GM12872 (cell line): ENCODE measurements at regions not wholly inside any gene's neighbourhood (a gene's known extent, or its start where the extent isn't known, plus 50 kb on each side); places are given as distances from the start of the nearest gene placed in this dataset.

Experiments used
- TF ChIP-seq, protein P1 (sequence below): IDR thresholded peaks from 3 replicates; pipeline ENCODE4 v1.5.1; 2011; ENCODE audit warnings: low read depth, mild to moderate bottlenecking, low read length, moderate library complexity; ENCODE audit not compliant: insufficient read depth

DNA sequence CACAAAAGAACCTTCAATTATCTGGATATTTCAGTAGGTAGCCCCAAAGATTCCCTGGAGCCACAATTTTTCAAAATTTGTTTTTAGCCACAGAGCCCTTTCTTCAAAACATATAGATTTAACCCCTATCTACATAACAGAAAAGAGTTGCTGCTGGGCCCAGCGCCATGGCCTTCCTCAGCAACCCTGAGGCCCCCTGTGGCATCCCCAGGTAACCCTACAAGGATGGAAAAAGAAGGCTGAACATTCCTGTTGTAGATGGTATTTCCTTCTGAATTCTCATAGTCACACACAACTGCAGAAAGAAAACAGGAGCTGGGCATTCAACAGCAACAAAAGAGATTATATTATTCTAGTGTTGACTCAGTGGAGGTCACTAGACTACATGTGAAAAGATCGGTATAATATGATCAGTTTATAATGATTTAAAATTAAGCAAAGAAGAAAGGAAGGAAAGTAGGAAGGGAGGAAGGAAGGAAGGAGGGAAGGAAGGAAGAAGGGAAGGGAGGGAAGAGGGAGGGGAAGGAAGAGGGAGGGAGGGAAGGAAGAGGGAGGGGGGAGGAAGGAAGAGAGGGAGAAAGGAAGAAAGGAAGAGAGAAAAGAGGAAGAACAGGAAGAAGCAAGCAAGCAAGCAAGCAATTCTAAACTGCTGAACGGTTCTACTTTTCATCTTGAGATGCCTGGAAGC lies 342.5 kb upstream of the NR2F2 start:
- TF ChIP-seq, protein P1, sequence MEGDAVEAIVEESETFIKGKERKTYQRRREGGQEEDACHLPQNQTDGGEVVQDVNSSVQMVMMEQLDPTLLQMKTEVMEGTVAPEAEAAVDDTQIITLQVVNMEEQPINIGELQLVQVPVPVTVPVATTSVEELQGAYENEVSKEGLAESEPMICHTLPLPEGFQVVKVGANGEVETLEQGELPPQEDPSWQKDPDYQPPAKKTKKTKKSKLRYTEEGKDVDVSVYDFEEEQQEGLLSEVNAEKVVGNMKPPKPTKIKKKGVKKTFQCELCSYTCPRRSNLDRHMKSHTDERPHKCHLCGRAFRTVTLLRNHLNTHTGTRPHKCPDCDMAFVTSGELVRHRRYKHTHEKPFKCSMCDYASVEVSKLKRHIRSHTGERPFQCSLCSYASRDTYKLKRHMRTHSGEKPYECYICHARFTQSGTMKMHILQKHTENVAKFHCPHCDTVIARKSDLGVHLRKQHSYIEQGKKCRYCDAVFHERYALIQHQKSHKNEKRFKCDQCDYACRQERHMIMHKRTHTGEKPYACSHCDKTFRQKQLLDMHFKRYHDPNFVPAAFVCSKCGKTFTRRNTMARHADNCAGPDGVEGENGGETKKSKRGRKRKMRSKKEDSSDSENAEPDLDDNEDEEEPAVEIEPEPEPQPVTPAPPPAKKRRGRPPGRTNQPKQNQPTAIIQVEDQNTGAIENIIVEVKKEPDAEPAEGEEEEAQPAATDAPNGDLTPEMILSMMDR: no peak

- TF ChIP-seq, protein P1: no peak
These were observed 342.0 kb upstream of the NR2F2 start for GRCh38 chr15:95988574-95988887.

GRCh38 chr15:95989392-95989791 lies 341.1 kb upstream of the NR2F2 start:
- TF ChIP-seq, protein P1: no peak

DNA sequence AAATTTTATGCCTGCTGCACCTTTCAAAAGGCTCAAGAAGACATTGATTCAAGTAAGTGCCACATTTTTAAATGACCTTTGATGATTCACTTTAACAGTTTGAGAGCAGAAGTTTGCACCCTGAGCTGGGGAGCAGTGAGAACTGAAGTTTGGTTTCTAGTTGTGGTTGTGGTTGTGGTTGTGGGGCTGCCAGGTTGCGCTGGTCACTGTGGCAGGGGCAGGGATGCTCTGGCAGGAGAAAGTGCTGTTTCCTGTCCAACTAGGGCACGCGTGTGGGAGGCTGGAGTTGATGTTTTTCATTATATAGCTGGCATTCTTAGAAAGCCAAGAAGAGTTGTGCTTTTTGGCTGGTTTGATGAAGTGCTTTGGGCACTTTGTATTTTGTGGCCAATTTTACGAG lies 339.7 kb upstream of the NR2F2 start:
- TF ChIP-seq, protein P1: no peak

- TF ChIP-seq, protein P1: no peak
These were observed 336.1 kb upstream of the NR2F2 start for GRCh38 chr15:95994418-95994817.

GRCh38 chr15:95995375-95996168 lies 334.9 kb upstream of the NR2F2 start:
- TF ChIP-seq, protein P1: no peak

DNA sequence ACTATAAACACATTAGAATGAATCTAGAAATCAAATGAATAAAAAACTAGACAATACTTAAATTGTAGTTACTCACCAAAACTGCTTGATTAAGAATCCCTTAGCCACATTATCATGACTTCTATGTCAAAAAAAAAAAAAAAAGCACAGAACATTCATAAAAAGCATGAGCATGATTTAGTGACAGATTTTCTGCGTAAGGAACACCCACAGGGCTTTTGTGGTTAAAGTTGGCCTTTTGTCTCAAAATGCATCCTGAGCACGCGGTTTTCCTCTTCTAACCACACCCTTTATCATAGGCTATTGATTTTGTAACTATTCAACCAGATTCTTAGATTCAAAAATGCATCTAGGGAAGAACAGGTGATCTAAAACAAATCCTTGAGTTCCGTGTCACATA lies 334.0 kb upstream of the NR2F2 start:
- TF ChIP-seq, protein P1: no peak
